Endometrial microvascular endothelial cells (primary cell): ENCODE measurements at regions not wholly inside any gene's neighbourhood (a gene's known extent, or its start where the extent isn't known, plus 50 kb on each side); places are given as distances from the start of the nearest gene placed in this dataset.

ENCODE experiments used
- in situ Hi-C: cut with HindIII; loops from 2 replicates; pipeline ENCODE4 v1.10.0; 2017; ENCODE audit warnings: low sequenced_read_pairs, low pct_unique_long_range_greater_than_20kb; ENCODE audit errors: inconsistent ontology term

DNA sequence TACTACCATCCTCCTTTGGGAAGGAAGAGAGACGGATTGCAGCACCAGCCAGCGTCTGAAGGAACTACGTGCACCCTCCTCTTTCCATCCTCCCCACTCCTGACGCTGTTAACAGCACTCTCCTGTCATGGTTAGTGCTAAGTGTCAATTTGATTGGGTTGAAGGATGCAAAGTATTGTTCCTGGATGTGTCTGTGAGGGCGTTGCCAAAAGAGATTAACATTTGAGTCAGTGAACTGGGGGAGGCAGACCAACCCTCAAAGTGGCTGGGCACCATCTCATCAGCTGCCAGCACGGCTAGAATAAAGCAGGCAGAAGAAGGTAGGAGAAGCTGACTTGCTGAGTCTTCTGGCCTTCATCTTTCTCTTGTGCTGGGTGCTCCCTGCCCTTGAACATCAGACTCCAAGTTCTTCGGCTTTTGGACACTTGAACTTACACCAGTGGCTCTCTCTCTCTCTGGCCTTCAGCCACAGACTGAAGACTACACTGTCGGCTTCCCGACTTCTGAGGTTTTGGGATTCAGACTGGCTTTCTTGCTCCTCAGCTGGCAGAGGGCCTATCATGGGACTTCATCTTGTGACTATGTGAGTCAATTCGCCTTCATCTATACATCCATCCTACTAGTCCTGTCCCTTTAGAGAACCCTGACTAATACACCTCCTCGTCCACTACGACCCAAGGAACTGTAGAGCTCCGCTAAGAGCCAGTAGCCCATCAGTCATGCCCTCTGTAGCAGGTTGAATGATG, 128.2 kb upstream of the HES1 start:
- in situ Hi-C loops: no loop called here

DNA sequence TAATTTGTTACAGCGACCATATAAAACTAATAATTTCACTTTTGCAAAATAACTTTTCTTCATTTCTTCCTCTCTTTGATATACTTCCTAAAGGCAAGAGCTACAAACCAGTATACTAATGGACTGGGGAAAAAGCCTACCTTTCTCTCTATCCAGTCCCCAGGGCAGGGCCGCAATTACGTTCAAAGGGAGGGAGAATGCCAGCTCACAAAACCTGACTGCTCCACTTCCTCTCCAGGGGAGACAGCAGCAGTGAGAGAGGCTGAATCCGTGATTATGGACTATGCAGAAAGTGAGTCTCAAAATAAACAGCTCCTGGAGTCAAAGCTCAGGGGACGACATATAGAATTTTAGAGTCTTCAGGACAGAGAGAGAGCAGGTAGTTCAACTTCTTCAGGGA, 126.9 kb upstream of the HES1 start:
- in situ Hi-C loops: no loop called here

DNA sequence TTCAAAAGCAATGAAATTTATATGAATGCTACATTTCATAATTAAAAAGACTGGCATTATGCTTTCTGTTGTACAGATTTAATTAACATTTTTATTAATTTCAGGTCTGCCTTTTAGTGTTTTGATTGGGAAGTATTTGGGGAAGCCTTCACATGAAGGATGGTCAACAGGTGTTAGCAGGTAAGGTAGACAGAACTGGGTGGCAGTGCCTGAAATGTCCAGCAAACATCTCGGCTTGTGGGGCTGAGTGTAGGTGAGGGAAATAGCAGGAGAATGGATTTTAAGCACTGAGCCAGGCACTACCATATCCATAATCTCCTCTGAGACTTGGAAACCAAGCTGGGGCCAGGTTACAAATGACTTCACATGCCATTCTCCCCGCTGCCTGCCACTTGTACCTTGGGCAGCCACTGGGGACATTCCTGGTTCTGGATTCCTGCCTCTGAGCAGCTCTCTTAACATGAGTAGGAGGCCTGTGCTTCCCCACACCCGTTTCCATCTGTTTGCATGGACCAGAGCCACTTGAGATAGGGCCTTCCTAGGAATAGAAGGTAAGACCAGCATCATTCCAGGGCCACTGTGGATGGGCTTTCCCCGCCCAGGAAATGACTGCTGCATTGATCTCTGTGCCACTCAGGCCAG, 125.9 kb upstream of the HES1 start:
- in situ Hi-C loops: no loop called here

DNA sequence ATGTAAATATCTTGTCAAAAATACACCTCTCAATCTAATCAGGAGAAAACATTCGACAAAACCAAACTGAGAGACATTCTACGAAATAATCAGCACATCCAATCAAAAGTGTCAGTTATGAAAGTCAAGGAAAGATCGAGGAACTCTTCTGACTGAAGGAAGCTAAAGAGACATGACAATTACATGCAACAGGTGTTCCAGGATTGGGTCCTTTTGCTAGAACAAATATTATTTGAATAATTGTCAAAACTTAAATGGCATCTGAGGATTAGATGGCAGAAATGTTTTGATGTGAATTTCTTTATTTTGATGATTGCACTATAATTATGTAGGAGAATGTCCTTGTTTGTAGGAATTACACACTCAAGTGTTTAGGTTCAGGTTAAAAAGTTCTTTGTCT, 124.1 kb upstream of the HES1 start:
- in situ Hi-C loops: no loop called here

DNA sequence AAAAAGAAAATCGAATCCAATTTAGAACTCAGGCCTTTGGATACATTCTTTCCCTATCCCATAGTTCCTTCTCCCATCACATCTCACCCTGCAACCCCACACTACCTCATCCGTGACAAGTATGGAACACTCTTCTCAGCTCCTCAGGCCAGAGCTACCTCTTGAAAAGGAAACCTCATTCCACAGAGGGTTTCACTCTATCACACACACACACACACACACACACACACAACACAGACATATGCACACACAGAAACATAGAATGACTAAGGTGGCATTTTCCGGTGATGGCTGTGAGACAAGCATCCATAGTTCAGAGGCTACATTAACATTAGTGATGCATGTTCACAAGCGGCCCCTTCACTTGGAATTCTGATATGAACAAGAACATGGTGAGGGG, 122.0 kb upstream of the HES1 start:
- in situ Hi-C loops: no loop called here

DNA sequence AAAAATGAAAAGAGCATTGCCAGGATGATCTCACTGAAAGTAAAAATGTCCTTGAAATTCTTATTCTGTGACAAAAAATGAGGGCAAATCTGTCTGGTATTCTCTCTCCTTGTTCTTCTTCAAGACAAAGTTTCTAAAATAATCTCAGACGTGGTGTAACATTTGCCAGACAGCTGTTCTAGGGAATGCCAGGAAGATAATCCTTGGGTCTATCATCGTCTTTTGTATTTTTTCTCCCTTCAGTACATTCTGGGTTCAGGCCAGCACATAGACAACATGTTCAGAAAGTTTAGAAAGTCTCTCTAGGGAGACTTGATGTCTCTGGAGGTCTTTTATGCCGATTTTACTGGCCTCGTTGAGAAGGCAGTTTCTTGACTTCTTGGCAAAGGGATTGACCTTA, 121.2 kb upstream of the HES1 start:
- in situ Hi-C loops: no loop called here

DNA sequence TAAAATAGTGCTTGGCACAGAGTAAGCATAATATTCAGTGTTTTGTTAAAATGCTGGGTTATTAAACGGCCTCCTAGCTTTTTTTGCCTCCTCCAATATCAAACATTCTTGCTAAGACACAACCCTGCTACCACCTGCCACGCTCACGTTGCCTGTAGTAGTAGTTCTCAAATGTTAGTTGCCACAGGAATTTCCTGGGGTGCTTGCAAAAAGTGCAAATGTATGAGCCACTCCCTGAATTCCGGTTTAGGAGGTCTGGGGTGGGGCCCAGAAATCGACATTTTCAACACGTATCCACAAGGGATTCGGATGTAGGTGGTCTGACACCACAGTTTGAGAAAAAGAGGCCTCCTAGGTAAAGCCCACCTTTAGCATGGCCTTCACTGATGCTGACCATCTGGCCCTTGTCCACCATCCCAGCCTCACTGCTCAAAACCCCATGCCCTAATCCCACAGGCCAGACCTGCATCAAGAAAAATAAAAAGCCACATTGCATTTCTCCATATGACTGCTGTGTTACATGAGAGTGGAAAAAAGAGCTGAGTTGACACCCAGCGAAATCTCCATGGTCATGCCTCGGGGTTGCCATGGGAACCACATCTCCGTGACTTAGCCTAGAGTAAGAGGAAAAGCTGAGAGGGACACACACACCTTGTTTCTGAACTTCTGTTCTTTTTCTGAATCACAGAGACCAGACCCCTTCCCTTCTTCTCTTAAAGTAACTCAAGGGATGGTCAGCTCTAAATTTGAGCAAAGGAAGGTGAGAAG, 116.4 kb upstream of the HES1 start:
- in situ Hi-C loops: no loop called here

DNA sequence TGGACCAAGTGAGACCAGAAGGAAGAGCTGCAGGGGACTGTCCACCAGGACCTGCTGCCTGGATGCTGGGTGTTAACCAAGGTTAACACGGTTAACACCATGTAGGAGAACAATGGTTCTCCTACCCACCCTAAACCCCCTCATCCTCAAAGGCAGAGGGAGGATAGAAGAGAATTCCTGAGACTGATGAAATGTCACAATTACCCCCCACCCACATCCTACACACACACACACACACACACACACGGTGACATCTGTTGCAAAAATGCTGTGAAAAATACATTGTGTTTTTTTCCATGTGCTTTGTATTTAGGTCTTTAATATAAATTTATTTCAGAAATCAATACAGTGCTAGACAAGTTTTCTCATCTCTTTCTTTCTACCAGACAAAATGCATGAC, 113.9 kb upstream of the HES1 start:
- in situ Hi-C loops: no loop called here

DNA sequence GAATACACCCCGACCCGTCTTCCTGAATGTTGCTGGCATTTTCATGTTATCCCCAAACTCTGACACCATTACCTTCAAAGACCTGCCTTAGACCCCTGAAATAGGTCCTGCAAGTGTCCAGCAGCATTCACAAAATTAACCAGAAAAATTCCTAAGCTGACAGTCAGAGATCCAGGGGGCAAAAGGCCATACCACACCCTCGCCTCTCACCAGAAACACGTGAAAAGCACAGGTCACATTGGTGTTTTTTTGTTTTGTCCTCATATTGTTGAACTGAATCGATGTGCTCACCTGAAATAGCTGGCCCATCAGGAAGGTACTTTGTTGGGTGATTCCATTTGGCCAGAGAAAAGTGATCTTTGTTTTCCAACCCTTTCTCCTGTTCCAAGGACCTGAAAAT, 113.1 kb upstream of the HES1 start:
- in situ Hi-C loops: no loop called here

DNA sequence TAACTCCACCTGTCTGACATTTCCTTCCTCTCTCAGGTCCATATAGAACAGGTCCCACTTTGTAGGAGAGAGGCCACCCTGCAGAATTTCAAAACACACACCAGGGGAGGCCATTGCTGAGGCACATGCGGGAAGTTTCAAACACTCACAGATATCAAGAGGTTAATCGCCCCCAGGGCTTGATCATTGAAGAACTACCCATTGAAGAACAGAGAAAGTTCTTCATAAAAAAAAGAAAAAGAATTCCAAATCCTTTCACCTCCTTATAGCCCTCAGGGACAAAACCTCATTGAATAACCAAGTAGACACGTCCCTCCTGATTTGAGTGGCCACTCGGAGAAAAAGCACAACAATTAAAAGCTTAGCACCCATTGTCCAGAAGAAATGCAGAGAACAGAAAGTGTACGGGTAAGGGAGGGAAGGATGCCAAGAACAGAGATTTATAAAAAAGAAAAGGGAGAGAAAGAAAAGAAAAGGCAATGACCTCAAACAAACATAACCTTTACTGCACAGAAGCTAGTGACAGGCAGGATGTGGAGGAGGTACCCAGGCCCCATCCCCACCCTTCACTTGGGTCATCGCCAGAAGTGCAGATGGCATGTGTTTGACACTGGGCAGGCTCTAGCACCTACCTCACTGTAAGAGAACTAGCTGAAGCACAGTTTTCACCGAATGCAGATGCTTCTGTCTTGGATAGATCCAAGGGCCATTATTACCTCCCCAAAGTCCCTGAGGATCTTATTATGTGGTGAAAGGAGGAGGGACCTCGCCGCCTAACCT, 112.3 kb upstream of the HES1 start:
- in situ Hi-C loops: no loop called here

DNA sequence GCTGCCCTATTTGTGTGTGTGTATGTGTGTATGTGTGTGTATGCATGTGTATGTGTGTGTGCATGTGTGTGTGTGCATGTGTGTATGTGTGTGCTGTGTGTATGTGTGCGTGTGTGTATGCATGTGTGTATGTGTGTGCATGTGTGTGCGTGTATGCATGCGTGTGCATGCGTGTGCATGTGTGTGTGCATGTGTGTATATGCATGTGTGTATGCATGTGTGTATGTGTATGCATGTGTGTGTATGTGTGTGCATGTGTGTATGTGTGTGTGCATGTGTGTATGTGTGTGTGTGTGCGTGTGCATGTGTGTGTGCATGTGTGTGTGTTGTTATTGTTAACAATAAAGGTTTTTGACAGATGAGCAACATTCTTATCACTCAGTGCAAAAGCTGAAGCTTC, 110.8 kb upstream of the HES1 start:
- in situ Hi-C loops: no loop called here

DNA sequence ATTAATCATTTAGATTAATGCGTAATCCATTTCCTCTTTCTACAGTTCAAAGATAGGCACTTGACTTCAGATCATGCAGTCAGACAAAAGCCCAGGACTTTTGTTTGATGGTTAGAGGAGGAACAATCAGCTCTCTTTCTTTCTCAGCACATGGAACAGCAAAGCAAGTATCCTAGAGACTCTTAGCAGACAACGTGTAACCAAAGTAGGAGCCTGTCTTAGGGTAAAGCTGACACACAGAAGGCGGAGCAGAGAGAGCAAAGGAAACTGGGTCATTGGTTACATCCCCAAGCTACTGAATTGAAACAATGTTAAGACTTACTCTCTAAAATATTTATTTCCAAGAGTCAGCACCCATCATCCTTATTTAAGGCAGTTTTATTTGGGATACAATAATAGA, 110.0 kb upstream of the HES1 start:
- in situ Hi-C loops: no loop called here

DNA sequence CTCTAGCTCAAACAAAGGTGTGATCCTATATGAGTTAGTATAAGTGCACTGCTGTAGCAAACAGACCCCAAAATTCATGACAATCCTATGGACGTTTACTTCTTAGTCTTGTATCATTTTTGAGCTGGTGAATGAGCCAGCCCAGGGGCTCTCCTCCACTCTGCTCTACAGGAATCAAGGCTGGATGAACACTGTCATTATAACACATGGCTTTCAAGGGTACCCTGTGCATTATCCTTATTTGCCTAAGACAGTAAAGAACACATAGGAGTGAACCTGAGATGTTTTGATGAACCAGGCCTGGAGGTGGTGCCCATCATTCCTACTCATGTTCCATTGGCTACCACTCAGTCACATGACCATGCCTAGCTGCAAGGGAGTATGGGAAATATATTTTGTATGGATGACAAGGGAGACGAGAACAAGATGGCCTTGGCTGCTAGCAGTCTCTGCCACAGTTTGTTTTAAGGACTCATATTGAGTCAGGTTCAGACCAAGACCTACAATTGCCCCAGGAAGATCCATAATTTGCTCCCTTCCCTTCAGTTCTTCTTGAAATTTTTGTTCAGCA, 107.4 kb upstream of the HES1 start:
- in situ Hi-C loops: no loop called here

DNA sequence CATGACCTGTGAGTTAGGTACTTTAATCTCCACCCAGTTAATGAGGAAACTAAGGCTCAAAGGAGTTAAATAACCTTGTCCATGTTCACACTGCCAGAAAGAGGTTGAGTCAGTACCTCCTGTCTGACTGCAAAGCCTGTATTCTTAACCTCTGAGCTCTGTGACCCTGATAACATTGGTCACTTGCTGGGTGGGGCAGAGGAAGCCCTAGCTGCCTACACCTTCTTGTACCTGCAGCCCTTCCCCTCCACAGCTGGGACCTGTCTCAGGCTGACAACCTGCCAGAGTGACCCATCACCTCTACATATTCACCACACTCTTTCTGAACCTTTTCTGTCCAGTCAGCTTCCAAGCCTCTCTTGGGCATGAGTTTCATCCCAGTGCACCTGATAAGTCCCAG, 106.1 kb upstream of the HES1 start:
- in situ Hi-C loops: no loop called here

DNA sequence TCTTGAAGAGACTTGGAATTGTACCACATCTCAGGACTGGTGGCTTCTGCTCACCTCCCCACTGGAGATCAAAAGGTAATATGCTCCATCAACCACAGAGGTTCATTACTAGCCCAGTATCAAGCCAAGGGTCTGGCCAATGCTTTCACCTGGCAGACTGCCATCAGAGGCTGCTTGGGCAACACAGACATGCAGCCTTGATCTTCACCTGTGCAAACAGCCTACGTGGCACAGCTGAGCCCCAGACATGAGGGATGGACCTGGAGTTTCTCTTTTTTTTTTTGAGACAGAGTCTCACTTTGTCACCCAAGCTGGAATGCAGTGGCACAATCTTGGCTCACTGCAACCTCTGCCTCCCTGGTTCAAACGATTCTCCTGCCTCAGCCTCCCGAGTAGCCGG, 105.6 kb upstream of the HES1 start:
- in situ Hi-C loops: no loop called here

DNA sequence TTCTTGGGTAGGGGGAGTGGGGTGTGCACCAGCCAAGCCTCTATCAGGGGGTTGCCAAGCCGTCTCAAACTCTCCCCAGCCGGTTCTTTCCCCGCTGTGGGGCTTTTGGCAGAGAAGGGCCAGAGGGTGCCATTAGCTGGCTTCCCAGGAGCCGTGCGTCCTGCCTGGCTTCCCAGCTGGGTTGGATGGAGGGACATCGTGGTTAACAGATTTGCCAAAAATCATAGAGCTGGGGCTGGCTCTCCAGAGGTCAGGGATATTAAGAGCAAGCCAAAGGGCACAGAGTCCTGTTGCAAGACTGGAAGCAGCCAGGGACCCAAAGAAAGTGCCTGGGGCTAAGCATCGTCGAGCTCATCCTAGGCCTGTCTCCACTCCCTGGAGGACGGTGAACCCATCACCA, 104.6 kb upstream of the HES1 start:
- in situ Hi-C loops: no loop called here

DNA sequence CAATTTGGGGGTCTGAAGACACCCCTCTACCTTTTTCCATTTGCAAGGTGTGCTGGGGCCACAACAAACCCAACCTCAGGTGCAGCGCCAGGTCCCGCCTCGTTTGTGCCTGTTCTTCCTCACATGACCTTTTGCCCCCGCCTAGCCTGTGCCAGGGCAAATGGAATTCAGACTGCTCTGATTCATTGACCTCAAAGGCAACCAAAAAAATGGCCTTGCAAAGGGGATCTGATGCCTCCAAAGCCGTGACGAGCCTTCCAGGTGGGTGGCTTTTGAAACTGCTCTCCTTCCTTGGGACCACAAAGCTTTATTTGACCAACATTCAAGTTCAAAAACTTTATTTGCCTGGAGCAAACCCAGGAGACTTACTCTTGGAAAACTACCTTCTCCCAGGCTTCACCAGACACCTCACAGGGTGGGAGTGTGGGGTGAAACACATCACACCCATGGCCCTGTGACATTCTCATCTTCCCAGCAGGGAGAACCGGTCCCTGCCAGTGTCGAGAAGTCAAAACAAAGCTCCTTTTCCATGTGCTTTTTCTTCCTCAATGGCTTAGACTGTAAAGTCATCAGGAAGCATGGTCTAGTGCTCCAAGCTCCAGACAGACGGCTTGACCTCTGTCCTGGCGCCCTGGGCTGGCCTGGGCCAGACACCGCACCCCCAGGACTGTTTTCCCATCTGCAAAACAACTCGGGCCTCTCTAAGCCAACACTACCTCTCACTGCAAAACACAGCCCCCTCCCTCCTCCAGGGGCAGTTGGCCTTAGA, 103.9 kb upstream of the HES1 start:
- in situ Hi-C loops: no loop called here

DNA sequence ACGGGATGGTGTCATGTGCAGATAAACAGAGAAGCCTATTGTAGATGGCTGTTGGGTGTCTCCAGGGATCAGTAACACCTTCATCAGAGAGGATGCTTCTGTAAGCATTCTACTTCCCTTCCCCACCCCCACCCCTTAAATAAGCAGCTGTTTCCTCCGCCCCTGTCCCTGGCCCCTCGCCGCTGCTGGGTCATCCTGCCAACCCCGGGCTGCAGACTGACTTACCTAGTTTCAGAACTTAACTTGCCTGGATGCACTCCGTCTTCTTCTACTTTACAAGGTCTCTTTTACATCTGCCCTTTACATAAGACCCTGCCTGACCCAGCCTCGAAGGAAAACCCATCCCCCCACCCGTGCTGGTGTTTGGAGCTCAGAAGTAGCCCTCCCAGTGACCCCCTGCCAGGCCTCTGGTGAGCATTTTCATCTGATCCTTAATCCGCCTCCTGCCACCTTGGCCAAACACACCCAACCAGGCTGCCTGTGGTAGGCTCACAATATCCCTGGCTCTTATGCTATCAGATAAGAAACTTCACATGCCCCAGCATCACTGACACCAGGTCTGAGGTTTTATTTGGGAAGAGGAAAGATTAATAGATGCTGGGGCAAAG, 103.0 kb upstream of the HES1 start:
- in situ Hi-C loops: no loop called here
